HG02642 (cell line): ENCODE measurements at regions not wholly inside any gene's neighbourhood (a gene's known extent, or its start where the extent isn't known, plus 50 kb on each side); places are given as distances from the start of the nearest gene placed in this dataset.
"Not testable (repeated sequence)": the region's sequence is repeated elsewhere in the genome, so short reads cannot be mapped to it uniquely, and the experiment has no call there.

ENCODE experiments used
- ATAC-seq: cut with Tn5 transposase; IDR thresholded peaks from one replicate; pipeline ENCODE4 v1.9.1; 2021; ENCODE audit warnings: mild to moderate bottlenecking; ENCODE audit not compliant: unreplicated experiment, poor library complexity

DNA sequence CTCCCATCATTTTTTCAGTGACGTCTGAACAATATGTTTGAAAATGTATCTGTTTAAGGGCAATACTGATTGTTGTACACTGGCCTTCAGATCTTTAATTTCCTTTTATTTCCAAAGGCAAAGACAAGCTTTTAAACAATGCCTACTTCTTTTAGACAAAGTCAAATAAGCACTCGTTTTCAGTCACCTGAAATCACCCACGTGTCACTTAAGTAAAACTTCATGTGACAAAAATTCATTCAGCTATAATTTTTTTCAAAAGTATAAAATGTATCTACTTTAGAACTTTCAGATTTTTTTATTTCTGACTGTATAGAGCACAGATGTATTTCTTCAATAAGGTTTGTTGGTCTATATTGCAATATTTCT is 113.5 kb upstream of the BEND6 start:
- ATAC-seq = no peak

GRCh38 chr6:56840467-56841380 is 114.2 kb upstream of the BEND6 start:
- ATAC-seq = no peak

GRCh38 chr6:56839533-56840183 is 115.2 kb upstream of the BEND6 start:
- ATAC-seq = no peak

GRCh38 chr6:56838965-56839364 is 115.9 kb upstream of the BEND6 start:
- ATAC-seq = no peak

DNA sequence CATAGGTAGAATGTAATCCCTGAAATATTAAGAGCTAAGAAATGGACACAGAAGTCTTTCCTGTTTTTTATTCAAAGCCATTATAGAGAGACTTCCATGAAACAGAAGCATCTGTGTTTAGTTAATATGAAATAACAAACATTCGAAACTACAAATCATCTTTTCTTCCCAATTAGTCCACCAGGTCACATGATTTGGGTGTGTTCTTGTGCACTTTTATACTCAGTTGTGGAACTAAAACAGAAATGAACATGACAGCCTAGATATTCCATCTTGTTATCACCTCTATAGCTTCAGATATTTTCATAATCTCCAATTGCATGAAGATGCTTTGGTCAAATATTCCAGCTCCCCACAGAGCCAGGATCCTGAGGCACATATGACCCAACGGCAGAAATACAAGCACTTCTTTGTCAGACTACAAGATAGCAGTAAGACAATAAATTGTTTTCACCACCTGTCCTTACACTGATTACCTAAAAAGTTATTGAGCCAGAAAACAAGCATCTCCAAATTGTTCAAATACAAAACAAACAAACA is 116.8 kb upstream of the BEND6 start:
- ATAC-seq = no peak

- no peak for ATAC-seq
Observed at GRCh38 chr6:56837322-56837894, 117.5 kb upstream of the BEND6 start.

DNA sequence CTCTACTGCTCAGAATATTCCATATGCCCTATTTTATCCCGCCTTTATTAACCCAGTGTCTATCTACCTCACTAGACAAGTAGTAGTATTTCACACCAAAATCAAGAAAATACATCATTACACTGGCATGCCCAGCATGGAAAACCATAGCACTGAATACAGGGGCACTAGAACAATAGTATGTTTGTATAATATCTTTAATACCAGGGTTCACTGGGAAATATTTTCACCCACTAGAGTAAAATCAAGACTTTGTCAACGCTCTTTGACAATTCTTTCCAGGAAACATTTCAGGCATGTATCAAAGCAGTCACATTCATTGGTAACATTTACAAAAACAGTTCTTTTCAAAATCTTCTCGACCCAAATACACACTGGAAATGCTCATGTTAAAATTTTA is 119.3 kb upstream of the BEND6 start:
- ATAC-seq = no peak

DNA sequence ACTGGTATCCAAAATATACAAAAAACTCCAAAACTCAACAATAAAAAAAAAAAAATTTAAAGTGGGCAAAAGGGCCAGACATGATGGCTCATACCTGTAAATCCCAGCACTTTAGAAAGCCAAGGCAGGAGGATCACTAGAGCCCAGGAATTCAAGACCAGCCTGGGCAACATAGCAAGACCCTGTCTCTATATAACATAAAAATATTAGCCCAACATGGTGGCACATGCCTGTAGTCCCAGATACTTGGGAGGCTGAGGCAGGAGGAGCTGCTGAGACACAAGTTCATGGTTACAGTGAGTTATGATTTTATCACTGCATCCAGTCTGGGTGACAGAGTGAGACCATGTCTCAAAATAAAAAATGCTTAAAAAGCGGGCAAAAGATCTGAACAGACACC is 121.0 kb upstream of the BEND6 start:
- ATAC-seq = no peak

DNA sequence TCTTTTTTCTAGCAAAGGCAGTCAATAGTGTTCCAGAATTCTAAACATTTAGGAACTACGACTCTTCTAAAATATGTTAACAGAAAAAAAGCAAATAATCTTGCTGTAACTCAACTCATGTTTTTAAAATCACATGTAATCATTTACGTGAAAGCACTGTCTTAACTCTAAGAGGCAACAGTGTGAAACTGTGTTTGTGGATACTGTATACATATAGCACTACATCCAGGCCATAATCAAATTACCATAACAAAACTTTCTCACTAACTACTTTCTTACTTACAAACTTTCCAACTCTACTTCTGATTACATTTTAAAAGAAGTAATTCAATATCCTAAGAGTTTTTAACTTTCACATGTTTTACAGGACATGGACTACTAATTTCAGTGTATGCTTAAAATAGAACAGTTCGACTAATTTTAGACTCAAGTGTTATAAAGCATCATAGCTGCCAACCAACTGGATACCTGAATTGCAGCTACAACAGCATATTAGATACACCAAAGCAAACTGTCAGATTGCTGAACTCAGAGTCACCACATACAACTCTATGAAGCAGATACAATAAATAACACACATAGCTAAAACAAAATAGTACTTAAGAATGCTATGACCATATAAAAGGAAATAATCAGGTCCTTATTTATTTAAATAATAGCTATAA is 121.6 kb upstream of the BEND6 start:
- ATAC-seq = no peak

DNA sequence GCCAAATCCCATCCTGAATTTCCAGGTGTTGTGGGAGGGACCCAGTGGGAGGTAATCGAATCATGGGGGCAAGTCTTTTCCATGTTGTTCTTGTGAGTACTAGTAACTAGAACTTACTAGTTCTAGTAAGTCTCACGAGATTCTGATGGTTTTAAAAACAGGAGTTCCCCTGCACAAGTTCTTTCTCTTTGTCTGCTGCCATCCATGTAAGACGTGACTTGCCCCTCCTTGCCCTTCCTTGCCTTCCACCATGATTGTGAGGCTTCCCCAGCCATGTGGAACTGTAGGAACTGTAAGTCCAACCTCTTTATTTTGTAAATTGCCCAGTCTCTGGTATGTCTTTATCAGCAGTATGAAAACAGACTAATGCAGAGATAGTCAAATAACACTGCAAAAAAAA is 122.7 kb upstream of the BEND6 start:
- no peak for ATAC-seq

DNA sequence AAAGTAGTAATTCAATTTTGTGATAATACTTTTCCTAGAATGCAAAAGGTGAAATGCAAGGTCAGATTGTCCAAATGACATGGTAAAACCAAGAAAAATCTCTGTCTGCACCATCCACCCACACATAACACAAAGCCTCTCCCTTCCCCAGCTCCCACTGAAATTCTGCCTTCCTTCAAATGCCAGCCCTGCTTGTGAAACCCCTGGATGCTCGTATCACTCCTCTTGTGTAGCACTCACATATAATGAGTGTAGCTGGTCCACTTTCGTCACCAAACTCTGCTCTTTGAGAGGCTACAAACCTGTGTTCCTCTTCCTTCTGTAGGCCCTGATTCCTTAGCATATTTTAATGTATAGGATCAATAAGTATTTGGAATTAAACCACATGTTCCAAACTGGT is 123.6 kb upstream of the BEND6 start:
- no peak for ATAC-seq

GRCh38 chr6:56827908-56828649 is 126.8 kb upstream of the BEND6 start:
- no peak for ATAC-seq

- ATAC-seq = not testable (repeated sequence)
Observed at GRCh38 chr6:56824431-56824830, 130.5 kb upstream of the BEND6 start.

DNA sequence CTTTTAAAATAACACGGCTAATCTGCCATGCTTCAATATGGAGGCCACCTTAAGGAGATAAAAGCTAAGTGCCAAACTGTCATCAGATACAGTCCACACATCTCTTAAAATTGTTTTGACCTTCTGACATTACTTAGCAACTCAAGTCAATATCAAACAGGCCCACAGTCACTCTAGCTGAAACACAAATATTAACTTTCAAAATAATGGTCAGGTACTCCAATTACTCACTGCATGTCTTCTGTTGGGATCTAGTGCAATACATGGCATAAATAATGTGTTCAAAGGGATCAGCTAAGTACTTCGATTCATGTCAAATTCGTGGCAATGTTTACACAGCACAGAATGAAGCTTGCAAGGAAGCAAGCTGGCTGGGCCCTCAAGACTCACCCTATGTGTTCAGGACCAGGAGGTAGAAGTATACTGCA is 133.9 kb upstream of the BEND6 start:
- no peak for ATAC-seq

DNA sequence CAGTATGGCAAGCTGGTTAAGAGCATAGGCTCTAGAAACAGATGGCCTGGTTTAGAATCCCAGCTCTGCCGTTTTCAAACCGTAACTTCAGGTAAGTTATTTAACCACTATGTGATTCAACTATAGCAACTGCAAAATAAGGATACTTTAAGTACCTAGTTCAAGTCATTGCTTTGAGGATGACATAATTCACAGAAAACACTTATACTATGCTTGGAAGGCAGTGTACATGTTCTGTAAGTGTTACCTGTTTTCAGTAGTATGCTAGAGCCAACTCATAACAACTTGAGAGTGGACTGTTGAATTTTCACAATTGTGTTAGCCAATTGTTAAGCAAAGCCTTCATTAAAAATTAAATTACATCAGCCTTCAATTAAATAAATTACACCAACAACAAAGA is 134.8 kb upstream of the BEND6 start:
- ATAC-seq = no peak

- ATAC-seq = no peak
Observed at GRCh38 chr6:56819604-56820003, 135.3 kb upstream of the BEND6 start.

DNA sequence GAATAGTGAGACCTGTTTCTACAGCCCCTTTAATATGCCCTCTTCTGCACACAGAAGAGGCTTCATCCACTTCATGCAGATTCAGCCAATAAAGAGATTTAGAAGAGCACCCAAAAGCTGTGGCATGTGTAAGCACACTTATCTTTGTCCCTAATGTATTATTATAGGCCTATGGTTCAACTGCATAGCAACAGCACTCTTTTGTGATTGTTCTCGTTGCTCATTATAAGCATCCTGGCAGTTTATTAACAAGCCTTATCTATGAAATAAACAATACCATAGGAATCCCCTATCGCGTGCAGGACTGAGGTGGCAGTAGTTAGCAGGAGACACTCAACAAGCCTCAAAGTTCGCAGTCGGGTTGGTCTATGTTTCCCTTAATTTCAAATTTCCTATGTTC is 138.5 kb upstream of the BEND6 start:
- no peak for ATAC-seq

DNA sequence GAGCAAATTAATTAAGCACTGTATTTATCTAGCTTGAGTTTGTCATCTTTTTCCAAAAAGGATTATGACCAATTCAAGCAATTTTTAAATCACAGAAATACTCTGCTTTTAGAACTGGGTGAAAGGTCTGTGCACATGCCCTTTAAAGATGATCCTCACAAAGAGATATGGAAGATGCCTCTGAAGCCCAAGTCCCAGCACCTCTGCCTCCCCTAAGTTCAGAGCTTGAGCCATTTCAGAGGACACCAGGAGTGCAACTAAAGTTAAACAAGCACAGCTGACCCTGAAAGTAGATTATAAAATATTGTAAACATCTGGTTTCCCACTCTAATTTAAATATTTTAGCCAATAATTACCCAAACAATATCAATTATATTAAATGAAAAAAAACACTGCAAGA is 139.5 kb upstream of the BEND6 start:
- no peak for ATAC-seq

- no peak for ATAC-seq
Observed at GRCh38 chr6:56814802-56815201, 140.1 kb upstream of the BEND6 start.

DNA sequence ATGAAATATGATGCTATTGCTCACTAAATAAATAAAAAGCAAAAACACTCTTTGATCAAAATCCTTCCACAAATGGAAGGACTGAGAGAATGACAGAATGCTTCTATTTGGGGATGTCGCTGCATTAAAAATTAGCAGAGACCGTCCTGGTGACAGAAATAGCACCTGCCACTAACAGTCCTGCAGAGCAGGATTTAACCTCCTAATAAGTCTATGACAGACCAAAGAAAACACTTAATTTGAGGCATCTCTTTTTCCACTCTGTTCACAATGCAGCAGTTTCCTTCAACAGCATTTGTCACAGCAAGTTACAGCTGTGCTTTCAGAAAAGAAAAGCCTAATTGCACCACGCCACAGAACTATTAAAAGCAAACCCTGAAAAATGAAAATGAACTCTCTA is 140.6 kb upstream of the BEND6 start:
- ATAC-seq = no peak
